ENCODE measurements at regions not wholly inside any gene's neighbourhood (a gene's known extent, or its start where the extent isn't known, plus 50 kb on each side); places are given as distances from the start of the nearest gene placed in this dataset.
A peak's percentile ranks its signal among the peaks of the same experiment; 100 is the strongest.

- Histone ChIP-seq H3K79me2 (ENCODE audit: control insufficient read depth in 1 of 2, insufficient read depth in 2 of 2, low read length in 2 of 2) (no peaks in the 10 kb centered on the region), H3K56ac (replicated peaks; ENCODE audit: insufficient read length, low read depth, low read length) (no peak overlapping the region), H3K23me2 (ENCODE audit: low read depth, low read length) (no peaks in the 10 kb centered on the region), H3K23ac (ENCODE audit: insufficient read length) (no peak overlapping the region), H3K9me3 (ENCODE audit: insufficient read depth in 2 of 2, low read depth in 1 of 2, low read length in 1 of 2) (no peaks in the 10 kb centered on the region), H2BK120ac (replicated peaks; ENCODE audit: low read depth, low read length) (no peak overlapping the region), H4K8ac (ENCODE audit: extremely low read depth, insufficient read depth, low read length) (no peak overlapping the region), H2BK15ac (ENCODE audit: low read length) (0 out of 2 replicates have a peak overlapping the region, but pooled peaks have one; percentile 61), H3K36me3 (ENCODE audit: control insufficient read depth in 2 of 4, insufficient read depth in 4 of 4, low read length in 3 of 4) (no peaks in the 10 kb centered on the region), H2AK5ac (ENCODE audit: low read depth, low read length) (no peak overlapping the region; the same call in 1 of the 2 replicates), H2AFZ (ENCODE audit: low read length) (no peak overlapping the region), H3K4me1 (replicated peaks in 1 of 4; ENCODE audit: control insufficient read depth in 3 of 4, insufficient read depth in 4 of 4, low read length in 3 of 4) (peaks cover 7 to 14% (median 9%) of the 10 kb centered on the region in 4 experiments; a peak in 5 of 7 replicates), H4K91ac (replicated peaks; ENCODE audit: insufficient read length, low read length) (no peak overlapping the region), H4K20me1 (replicated peaks in 1 of 2; ENCODE audit: control insufficient read depth in 1 of 2, insufficient read depth in 2 of 2, low read length in 2 of 2) (no peaks in the 10 kb centered on the region), H2BK20ac (ENCODE audit: low read length) (no peak overlapping the region), H3K14ac (ENCODE audit: insufficient read length) (no peak overlapping the region), H3K4me3 (ENCODE audit: extremely low read depth in 1 of 4, insufficient read depth in 2 of 4, low read depth in 3 of 4, low read length in 4 of 4) (no peak overlapping the region; a peak in 1 of 8 replicates), H3K4ac (replicated peaks; ENCODE audit: insufficient read length, low read depth, low read length) (no peak overlapping the region), H3K9ac (replicated peaks in 1 of 4; ENCODE audit: extremely low read depth in 1 of 4, low read depth in 3 of 4, low read length in 3 of 4) (no peak overlapping the region), H4K5ac (ENCODE audit: insufficient read length, low read depth, low read length) (no peak overlapping the region), H3K4me2 (ENCODE audit: insufficient read depth in 1 of 2, low read depth in 2 of 2, low read length in 2 of 2) (peak overlapping the region; percentile 3 to 38; a peak in 3 of 4 replicates), H3K79me1 (ENCODE audit: low read depth, low read length) (no peaks in the 10 kb centered on the region), H3K27ac (ENCODE audit: low read depth, low read length) (no peak overlapping the region), H2BK12ac (ENCODE audit: low read depth, low read length) (no peak overlapping the region), H2BK5ac (ENCODE audit: low read depth, low read length) (no peak overlapping the region), H3K27me3 (replicated peaks in 1 of 4; ENCODE audit: control insufficient read depth in 3 of 4, extremely low read depth in 1 of 4, insufficient read depth in 3 of 4, low read length in 3 of 4) (no peaks in the 10 kb centered on the region), H3K18ac (ENCODE audit: extremely low read depth, low read length) (no peak overlapping the region; the same call in 1 of the 2 replicates)
- TF ChIP-seq BCL11A (IDR thresholded peaks at IDR 0.05; ENCODE audit: low read depth in 2 of 2, low read length in 2 of 2) (no peak), KDM1A (IDR thresholded peaks at IDR 0.05; ENCODE audit: borderline replicate concordance, low read length) (no peak), CEBPB (IDR thresholded peaks at IDR 0.05; ENCODE audit: low read depth, low read length) (no peak), CHD1 (IDR thresholded peaks at IDR 0.05; ENCODE audit: low read depth, low read length) (no peak), CHD2 (IDR thresholded peaks at IDR 0.05; ENCODE audit: low read length) (no peak), MAX (IDR thresholded peaks at IDR 0.05) (no peak), GABPA (IDR thresholded peaks at IDR 0.05; ENCODE audit: borderline replicate concordance, insufficient read depth, low read length) (no peak), EZH2 (IDR thresholded peaks at IDR 0.05; ENCODE audit: low read depth, low read length, severe bottlenecking) (no peak), RNF2 (IDR thresholded peaks at IDR 0.05; ENCODE audit: borderline replicate concordance, low read depth, low read length, missing control alignments, poor library complexity, severe bottlenecking) (no peak), SAP30 (IDR thresholded peaks at IDR 0.05; ENCODE audit: insufficient read depth, insufficient replicate concordance, low read length) (no peak), ATF3 (IDR thresholded peaks at IDR 0.05; ENCODE audit: insufficient read depth, low read depth, low read length) (no peak)
- ChIA-PET CTCF (ENCODE audit: partially characterized antibody) (interaction anchor here (0.7 to 1.7 kb wide), 4 partner anchors 11 to 308 kb away, joined by 3 to 6 read pairs (median 4); no protein-coding TSS in a partner anchor), POLR2A (ENCODE audit: partially characterized antibody) (no interaction called here)
- DNase-seq (ENCODE audit: low read depth in 1 of 2, low spot score in 2 of 2) = no peak
- WGBS, 2 experiments (ENCODE audit: extremely low coverage in 1 of 2, insufficient coverage in 1 of 2, insufficient read length in 1 of 2, insufficient replicate concordance in 2 of 2, low coverage in 1 of 2, low lambda C conversion rate in 2 of 2, missing lambda C conversion rate in 1 of 2) = 53% methylated on average over 8 of the region's 8 CpGs; no CpG with 5 or more reads in 1 of the 2 experiments
- FAIRE-seq = no peak
Measured at GRCh38 chr15:29409890-29410289, 140.3 kb upstream of the NSMCE3 start.

Data from H1 (cell line).